Iris pigment epithelial cell (primary cell): ENCODE measurements at regions not wholly inside any gene's neighbourhood (a gene's known extent, or its start where the extent isn't known, plus 50 kb on each side); places are given as distances from the start of the nearest gene placed in this dataset.
A peak's percentile ranks its signal among the peaks of the same experiment; 100 is the strongest.
"Not testable (repeated sequence)": the region's sequence is repeated elsewhere in the genome, so short reads cannot be mapped to it uniquely, and the experiment has no call there.

ENCODE experiments used
- DNase-seq: peaks from one replicate; pipeline ENCODE4 v3.0.0-alpha.2; 2011; ENCODE audit warnings: low read depth

DNA sequence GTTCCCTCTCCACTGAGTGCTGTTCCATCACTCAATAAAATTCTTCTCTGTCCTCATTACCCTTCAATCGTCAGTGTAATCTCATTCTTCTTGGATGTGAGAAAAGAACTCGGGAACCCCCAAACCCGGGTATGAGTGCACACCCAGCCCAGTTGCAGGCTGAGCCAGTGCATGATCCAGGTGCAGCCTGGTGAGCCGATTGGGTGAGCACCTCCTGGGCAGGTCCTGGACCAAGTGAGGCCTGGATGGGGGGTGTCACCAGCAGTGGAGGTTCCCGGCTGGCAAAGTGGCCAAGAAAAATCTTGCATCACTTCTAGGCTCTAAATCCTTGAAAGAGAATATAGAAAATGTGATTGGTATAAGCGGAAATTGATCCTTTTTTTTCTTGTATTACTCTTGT lies 878.8 kb upstream of the KLHL1 start:
- DNase-seq, result no peak

DNA sequence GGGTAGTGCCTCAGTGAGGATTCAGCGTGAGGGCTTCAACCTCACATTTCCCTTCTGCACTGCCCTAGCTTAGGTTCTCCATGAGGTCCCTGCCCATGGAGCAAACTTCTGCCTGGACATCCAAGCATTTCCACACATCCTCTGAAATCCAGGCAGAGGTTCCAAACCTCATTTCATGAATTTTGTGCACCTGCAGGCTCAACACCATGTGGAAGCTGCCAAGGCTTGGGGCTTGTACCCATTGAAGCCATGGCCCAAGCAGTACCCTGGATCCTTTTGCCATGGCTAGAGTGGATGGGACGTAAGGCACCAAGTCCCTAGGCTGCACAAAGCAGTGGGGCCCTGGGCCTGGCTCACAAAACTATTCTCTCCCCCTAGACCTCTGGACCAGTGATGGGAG lies 877.1 kb upstream of the KLHL1 start:
- no peak for DNase-seq

DNA sequence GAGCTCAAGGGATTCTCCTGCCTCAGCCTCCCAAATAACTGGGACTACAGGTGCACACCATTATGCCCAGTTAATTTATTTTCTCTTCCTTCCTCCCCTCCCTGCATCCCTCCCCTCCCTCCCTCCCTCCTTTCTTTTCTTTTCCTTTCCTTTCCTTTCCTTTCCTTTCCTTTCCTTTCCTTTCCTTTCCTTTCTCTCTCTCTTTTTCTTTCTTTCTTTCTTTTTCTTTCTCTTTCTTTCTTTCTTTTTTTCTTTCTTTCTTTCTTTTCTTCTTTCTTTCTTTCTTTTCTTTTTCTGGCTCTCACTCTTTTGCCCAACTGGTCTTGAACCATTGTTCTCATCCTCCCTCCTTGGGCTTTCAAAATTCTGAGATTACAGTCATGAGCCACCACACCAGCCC lies 873.0 kb upstream of the KLHL1 start:
- DNase-seq, result not testable (repeated sequence)

DNA sequence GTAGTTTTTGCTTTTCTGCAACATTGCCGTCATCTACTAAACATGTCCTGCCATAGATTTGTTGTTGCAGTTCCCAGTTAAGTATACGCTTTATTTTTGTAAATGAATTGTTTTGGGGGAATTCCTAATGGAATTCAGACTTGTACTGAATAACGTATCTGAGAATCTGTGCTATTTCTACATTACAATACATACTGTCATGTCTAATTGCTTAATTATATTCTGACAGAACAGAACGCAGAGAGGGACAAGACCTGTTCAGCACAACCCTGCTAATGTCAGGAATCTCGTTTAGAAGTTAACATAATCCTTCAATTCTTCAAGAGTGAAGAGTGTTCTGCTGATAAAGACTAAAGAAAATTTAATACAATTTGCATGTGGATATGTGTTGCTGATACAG lies 861.1 kb upstream of the KLHL1 start:
- no peak for DNase-seq

DNA sequence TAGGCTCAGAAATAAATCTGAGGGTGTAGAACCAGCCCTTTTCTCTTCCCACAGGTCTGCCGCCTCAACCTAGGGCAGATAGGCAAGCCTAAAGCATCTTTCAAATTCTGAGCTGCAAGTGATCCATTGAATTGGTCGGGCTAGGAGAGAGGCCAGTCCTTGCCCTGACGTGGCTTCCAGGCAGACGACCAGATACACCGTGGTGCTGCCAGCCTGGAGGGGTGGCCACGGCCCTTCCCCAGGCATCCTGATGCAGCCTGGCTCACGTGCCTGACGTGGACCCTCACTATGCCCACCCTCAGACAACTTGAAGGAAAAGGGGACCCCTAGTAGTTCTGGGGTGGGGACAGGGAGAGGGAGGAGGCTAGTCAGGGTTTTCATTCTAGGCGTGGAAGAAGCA lies 859.3 kb upstream of the KLHL1 start:
- no peak for DNase-seq

DNA sequence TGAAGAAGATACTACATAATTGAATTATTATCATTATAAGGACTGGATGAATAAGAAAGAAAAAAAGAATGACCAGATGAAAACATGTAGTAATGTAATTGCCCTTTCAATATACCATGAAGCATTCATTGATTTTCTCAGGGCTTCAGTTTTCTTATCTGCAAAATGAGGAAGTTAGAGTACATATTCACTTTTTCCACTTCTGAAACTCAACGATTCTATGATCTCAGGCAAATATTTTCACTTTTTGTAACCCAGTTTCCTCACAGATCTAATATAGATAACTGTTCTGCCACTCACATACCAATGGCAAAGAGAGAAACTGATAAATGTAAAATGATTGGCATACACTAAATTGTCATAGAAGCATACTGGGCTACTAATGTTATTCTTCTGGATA lies 856.6 kb upstream of the KLHL1 start:
- no peak for DNase-seq

DNA sequence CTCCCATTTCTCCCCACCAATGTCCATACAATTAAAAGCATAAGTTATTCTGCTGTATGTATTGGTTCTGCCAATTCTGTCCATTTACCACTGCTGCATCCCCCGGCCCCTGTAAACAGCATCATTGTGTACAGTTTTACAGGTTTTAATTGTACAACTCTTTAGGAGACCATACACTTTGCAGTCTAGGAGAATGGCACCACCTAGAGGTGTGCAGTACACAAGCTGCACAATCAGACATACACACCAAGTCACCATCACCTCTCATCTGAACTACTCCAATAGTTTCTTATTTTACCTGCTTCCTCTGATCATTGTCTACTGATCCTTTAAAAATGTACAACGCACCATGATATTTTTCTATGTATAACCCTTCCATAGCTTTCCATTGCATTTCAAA lies 855.9 kb upstream of the KLHL1 start:
- DNase-seq, result peak; percentile 4

DNA sequence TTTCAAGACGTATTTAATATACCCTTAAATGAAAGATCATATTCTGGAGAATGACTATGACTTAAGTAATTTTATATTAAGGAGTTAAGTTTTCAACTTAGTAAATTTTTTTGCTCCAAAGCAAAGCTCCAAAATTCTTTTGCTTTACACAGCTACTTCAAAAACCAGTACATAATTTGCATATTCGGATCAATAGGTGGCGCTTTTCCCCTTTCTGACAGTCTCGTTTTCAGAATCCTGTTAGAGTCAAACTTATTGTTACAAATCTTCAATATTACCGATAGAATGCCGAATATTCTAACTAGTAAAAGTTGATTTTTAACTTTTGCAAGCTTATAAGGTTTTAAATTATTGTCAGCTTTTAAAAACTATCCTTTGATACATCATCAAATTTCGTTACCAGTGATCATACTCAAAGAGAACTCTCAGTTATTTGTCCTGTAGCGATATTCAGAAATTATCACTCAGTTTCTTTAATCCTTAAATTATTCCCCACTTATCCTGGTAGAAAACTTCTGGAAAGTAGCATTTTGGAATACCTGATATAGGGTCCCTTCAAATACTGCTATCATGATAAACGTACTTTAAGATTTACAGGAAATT lies 852.7 kb upstream of the KLHL1 start:
- peak; percentile 45 for DNase-seq

DNA sequence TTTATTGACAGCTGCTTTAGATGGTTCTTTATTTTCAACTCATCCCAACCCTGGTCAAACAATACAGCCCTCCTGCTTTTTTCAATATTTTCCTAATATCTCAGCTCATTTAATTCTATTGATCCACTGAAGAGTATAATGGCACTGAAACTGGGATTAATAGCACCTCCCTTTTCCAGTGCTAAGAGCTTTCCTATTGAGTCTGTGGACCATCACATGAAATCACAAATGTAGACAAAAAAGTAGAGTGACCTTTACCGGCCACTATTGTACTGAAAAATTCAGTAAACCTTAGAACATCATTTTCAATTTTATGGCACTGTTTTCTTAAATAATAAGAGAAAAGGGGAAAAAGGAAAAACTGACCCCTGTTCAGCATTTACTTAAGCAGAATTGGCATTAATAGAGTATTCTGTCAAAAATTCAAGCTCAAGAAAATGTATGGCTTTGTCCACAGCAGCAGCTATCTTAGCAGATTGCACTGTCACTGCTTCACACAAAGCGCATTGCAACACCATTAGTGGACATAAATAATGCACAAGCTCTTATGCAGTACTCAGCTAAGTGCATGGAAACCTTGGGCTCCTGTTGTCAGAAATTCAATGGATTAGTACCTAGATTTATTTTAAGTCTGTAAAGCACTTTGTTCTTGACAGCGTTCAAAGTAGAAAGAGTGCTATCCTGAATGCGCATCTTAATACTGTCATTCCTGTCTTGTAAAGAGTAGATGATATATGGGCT lies 851.0 kb upstream of the KLHL1 start:
- DNase-seq, result no peak

DNA sequence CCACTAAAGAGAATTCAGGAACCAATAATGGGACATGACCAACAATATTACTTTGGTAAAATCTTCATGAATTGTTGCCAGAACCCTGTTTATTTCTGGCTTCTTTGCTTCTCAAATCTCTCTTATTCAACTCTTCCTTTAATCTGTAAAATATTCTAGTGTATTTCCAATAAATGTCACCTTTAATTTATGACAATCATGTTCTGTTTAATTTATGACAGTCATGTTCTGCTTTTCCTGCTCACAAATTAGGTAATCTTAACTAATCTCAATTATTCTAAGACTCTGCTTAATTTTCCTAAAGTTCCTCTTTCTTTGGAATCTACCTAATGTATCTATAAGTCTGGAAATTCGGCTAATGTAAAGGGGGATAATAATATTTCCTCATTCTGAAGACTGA lies 847.6 kb upstream of the KLHL1 start:
- DNase-seq, result no peak

DNA sequence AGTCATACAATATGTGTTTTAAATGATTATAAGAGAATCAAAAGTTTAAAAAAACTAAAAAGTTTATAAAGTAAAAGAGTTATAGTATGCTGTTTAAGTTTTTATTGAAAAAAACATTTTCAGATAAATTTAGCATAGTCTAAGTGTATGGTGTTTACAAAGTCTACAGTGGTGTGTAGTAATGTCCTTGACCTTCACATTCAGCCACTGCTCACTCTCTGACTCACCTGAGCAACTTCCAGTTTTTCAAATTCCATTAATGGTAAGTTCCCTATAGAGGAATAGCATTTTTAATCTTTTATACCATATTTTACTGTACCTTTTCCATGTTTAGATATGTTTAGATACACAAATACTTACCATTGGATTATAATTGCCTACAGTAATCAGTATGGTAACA lies 842.4 kb upstream of the KLHL1 start:
- DNase-seq, result no peak

DNA sequence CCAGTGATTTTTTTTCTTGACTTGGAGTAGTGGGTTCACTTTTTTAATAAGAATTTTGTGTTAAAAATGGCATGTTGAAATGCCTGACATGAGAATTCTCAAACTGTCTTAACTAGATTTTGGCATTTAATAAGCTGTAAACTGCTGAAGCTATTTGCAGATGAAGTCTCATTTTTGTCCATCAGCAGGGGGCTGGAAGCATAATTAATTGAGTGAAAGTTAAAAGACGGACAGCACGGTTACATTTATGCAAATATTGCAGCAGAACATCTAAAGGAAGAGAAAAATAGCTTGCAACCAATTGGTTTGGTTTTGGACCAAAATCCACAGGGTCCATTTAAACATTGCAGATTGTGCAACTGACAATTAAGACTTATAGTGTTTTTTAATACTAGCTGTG lies 837.3 kb upstream of the KLHL1 start:
- no peak for DNase-seq

DNA sequence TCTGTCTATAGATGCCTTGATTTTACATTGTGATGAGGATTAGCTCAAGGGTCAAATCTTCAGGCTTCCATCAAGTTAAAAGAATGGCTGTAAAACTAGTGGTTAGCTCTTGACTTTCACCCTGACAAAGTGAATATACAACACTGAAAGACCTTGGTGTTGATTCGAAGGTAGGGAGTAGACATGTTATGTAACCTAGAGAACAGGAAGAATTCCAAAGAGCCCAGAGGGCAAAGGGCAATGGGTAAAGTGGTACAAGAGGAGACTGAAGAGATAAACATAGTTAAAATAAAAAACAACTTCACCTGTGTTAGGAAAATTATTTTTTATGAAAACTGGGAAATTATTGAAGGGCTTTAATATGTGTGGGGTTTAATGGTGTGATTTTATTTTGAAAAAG lies 833.2 kb upstream of the KLHL1 start:
- no peak for DNase-seq

DNA sequence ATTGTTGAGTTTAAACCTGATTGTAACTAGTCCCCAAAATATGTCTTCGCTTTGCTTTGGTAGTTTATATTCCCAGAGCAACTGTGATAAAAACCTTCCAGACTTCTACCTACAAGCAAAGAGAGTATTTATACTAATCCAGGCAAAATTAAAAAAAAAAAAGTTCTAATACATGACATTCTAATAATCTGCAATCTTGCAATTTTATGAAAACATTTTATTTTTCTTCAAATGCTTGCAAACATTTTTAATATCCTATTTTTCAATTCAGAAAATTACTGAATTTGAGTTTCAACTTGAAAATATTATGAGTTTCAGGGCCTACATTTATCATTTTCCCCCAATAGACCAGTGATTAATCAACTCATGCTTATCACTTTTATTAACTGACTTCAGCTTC lies 830.2 kb upstream of the KLHL1 start:
- DNase-seq, result no peak

DNA sequence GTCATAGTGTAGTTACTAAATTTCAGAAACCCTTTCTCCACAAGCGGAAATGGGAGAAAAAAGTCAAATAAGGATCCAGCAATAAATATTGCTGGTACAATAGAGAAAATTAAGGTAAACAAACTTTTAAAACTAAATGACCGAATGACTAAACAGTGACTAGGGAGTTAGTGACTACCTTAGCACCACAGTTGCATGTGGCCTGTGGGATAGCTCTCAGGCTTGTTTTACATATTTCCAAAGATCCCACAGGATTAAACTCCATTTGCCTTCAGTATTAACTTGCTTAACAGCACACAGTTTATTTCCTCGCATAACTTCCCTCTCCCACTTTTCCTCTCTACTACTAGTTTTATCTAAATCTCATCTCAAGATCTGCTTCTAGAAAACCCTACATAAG lies 824.3 kb upstream of the KLHL1 start:
- no peak for DNase-seq

DNA sequence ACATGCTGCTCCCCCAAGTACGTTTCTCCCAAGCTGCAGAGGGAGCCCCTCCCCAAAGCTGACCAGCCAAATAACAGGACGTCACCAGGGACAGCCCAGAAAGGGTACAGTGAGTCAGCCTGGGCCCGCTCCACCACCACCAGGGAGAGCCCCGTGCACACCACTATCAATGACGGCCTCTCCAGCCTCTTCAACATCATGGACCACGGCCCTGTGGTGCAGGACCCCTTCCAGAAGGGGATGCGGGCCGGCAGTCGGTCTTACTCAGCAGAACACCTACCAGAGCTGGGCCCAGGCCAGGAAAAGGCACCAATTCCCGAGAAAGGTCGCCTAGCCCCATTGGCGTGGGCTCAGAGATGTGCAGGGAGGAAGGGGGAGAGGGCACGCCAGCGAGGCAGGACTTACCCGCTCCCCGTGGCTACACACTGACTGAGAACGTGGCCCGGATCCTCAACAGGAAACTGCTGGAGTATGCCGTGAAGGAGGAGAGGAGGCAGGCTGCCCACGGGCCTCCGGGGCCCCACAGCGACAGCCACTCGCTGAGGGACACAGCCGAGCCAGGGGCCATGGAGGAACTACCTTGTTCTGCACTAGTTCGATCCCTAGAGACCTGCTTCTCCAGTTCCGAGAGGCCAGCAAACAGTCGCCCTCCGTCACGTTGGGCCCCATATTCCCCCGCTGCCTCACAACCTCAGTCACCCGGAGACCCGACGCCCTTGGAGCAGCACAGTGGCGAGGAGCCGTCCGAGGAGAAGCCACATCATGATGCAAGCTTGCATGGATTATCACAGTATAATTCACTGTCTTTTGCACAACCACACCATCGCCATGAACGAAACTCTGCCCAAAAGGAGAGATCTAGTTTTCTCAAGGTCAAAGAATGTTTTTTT lies 815.9 kb upstream of the KLHL1 start:
- peak; percentile 47 for DNase-seq

DNA sequence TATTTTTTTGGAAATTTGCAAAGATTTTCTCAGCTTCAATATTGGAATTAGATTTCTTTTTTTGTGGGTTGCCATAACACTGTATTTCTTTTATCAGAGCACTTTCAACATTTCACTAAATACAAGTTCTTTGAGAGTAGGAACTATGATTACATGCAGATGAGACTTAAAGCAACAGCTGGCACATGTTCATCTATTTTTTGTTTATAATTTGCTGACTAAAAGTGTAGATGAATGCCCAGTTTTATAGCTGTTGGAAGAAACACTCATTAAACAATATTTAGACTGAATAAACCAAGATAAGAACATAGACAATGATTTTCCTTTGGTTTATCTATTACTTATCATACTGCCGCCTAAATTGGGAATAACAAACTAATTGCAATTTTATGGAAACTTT lies 803.0 kb upstream of the KLHL1 start:
- no peak for DNase-seq

DNA sequence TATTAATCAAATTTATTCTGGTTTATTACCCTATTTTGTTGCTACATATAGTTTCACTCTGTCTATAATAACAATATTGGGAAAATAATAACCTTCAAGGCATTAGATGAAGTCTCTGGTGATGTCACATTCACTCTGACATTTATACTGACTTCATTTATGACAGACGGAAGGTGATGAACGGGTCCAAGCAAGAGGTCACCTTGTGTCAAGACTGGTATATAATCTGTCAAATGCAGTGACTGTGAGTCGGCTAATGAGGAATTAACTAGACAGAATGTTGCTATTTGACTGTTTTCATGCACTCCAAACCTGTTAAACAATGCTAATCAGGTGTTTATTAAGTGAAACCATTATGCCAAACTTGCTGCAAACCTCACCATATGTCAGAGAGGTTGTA lies 800.5 kb upstream of the KLHL1 start:
- no peak for DNase-seq

DNA sequence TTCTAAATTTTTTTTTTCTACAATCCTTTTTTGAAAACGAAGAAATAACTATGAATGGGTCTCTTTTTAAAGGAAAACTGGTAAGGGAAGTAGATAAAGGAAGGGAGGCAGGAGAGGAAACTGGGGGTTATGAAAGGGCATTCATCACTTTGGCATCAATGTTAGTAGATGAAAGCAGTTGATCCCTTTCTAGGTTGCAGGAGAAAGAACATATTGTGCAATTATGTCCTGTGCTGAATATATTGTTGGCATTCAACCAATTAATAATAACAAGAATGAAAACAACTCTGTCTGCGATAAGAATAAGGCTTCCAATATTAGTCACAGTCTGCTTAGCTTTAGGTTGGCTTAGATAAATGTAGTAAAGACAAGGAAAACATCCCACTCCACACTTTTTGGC lies 796.8 kb upstream of the KLHL1 start:
- peak; percentile 86 for DNase-seq

DNA sequence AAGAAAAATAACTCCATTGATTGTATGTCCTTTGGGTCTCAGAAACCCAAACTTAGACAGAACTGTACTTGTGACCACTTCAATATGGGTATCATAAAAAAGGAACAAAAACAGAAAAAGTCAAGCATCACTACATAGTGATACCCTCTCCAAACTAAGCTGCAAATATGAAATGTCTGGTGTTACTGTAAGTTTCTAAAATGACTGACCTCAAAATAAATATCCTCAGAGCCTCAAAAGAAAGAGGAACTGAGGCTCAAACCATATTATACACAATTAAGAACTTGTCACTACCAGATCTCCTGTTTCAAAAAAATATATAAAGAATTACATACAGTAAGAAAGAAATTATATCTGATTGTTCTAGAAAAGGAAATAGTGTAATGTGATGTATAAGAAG lies 787.9 kb upstream of the KLHL1 start:
- DNase-seq, result no peak

DNA sequence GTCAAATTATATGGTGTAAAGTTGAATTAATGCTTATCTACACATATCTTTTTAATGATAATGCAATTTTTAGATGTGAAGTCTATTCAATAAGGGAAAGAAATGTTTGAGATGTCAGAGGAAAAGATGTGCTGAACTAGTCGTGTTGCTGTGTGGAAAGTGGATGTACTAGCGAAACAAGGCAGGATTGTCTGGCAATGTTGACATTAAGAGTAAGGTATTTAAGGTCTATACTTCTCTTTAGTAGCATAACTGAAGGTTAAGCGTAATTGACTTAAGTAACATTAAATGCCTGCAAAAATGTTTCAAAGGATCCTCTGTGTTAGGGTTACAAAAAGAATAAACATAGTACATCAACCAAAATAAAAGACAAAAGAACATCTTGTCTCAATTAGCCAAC lies 787.3 kb upstream of the KLHL1 start:
- no peak for DNase-seq

DNA sequence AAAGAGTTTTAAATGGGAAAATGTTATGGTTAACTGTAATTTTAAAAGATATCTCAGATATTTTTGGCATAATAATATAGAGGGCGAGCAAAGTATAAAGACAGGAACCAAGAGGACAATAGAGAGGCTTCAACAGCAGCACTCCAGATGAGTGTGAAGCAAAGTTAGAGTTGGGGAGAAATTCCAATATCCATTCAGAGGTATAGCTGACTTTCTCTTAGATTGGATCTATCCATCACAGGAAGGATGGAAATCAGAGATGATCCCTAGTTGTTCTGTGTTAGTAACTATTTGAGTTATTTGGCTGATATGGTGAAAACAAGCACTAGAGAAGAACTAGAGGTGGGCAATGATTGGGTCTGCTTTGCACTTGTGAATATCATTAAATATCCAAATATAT lies 786.0 kb upstream of the KLHL1 start:
- no peak for DNase-seq

DNA sequence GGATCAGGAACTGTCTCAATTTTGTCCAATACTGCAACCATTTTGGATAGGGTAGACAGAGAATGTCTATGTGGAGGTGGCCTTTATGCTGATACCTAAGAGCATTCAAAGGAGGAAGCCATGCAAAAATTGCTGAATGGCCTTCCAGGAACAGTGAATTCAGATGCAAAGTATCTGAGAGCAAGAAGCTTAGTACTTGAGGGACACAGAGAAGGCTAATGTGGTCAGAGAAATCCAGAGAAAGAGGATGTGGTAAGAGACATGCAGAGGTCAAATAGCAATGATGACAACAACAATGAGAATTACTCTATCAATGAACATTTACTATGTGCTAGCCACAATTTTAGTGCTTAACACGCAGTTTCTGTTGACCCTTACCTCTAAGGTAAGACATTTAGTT lies 785.6 kb upstream of the KLHL1 start:
- DNase-seq, result peak; percentile 76
